GM21423 (cell line): ENCODE measurements at regions not wholly inside any gene's neighbourhood (a gene's known extent, or its start where the extent isn't known, plus 50 kb on each side); places are given as distances from the start of the nearest gene placed in this dataset.

Experiments used
- ATAC-seq: cut with Tn5 transposase; IDR thresholded peaks from one replicate; pipeline ENCODE4 v1.9.1; 2021; ENCODE audit warnings: mild to moderate bottlenecking, moderate library complexity; ENCODE audit not compliant: unreplicated experiment

GRCh38 chr4:176970853-176971252 is 178.1 kb upstream of the VEGFC start:
- ATAC-seq: no peak

GRCh38 chr4:176971576-176972115 is 178.9 kb upstream of the VEGFC start:
- ATAC-seq: no peak

- ATAC-seq: no peak
Measured at GRCh38 chr4:176979416-176979815, 186.7 kb upstream of the VEGFC start.

GRCh38 chr4:176981074-176981473 is 188.4 kb upstream of the VEGFC start:
- no peak for ATAC-seq

GRCh38 chr4:176981551-176981950 is 188.8 kb upstream of the VEGFC start:
- no peak for ATAC-seq

- ATAC-seq: no peak
Measured at GRCh38 chr4:176988226-176988625, 195.5 kb upstream of the VEGFC start.

- no peak for ATAC-seq
Measured at GRCh38 chr4:176989186-176989585, 196.5 kb upstream of the VEGFC start.

- ATAC-seq: no peak
Measured at GRCh38 chr4:176999935-177000543, 207.3 kb upstream of the VEGFC start.

- ATAC-seq: no peak
Measured at GRCh38 chr4:177001271-177002175, 208.8 kb upstream of the VEGFC start.

- ATAC-seq: no peak
Measured at GRCh38 chr4:177005674-177006230, 213.0 kb upstream of the VEGFC start.

- ATAC-seq: no peak
Measured at GRCh38 chr4:177006331-177006730, 213.6 kb upstream of the VEGFC start.

- no peak for ATAC-seq
Measured at GRCh38 chr4:177008071-177008835, 215.5 kb upstream of the VEGFC start.

- no peak for ATAC-seq
Measured at GRCh38 chr4:177008836-177009501, 216.2 kb upstream of the VEGFC start.

GRCh38 chr4:177010418-177010817 is 217.7 kb upstream of the VEGFC start:
- ATAC-seq: no peak

- no peak for ATAC-seq
Measured at GRCh38 chr4:177012918-177013545, 220.3 kb upstream of the VEGFC start.

- no peak for ATAC-seq
Measured at GRCh38 chr4:177016541-177017141, 223.9 kb upstream of the VEGFC start.

GRCh38 chr4:177023951-177024350 is 231.2 kb upstream of the VEGFC start:
- no peak for ATAC-seq

- no peak for ATAC-seq
Measured at GRCh38 chr4:177032341-177032740, 239.6 kb upstream of the VEGFC start.

- no peak for ATAC-seq
Measured at GRCh38 chr4:177033135-177033534, 240.4 kb upstream of the VEGFC start.

- no peak for ATAC-seq
Measured at GRCh38 chr4:177033632-177034031, 240.9 kb upstream of the VEGFC start.
